HG03439 (cell line): ENCODE measurements at regions not wholly inside any gene's neighbourhood (a gene's known extent, or its start where the extent isn't known, plus 50 kb on each side); places are given as distances from the start of the nearest gene placed in this dataset.

ENCODE experiments used
- ATAC-seq: cut with Tn5 transposase; IDR thresholded peaks from one replicate; pipeline ENCODE4 v1.9.1; 2021; ENCODE audit warnings: mild to moderate bottlenecking, moderate library complexity; ENCODE audit not compliant: unreplicated experiment

DNA sequence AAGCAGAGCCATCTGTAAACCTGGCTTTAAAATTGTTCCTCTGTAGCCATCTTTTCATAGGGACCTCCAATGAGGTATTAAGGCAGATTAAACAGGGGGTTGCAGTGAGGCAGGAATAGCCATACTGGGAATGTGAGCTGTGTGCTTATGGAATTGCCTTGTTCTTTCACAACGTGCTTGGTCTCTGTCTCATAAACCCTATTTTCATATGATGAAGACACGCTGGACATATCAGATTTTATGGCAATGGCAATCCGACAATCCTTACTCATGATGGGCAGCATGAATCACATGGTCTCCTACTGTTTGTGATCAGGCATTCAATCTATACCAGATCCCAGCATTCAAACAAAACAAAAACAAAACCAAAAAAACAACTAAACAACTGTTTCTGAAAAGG lies 418.9 kb upstream of the NRP1 start:
- ATAC-seq = no peak

DNA sequence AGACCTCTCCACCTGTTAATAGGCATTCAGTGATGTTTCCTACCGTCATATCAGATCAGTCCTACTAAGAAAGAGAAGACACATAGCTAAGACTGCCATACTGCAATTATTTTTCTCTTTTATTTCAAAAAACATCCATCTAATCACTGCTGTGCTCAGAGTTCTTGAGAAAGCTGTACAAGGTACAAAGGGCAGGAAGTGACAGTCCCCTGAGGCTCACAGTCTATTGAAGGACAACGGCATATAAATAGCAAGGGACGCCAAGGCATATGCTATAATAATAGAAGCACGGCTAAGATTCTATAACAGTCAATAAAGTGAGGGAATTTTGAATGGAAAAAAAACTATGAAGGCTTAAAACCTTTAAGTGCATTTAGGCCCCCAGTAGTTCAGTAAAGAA lies 415.3 kb upstream of the NRP1 start:
- ATAC-seq = no peak

DNA sequence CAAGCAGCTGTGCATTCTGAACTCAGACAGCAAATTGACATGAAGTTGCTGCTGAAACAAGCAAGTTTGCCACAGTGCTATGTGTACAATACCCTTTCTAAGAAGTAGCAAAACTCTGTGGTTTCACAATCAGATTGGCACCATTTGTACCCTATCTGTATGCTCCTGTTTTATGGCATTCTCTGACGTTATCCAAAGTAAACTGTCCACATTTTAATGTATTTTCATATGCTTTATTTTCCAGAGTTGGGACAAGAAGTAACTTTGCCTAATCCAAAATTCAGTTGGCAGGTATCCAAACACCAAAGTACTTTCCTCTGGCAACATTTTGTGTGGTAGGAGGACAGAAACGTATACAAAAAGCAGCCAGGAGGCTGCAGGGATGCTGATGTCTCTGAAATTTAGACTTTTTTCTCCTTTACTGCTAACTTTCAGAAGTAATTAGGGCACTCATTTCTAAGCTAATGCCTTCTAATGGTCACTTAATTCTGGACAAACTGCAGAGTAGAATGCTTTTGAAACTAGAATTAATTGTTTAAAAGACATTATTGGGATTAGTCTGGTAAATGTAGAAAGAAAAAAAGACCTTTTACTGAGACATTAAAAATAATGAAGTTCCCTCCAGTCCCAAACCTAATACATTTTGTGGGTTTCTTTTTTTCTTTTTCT lies 414.7 kb upstream of the NRP1 start:
- ATAC-seq = no peak

DNA sequence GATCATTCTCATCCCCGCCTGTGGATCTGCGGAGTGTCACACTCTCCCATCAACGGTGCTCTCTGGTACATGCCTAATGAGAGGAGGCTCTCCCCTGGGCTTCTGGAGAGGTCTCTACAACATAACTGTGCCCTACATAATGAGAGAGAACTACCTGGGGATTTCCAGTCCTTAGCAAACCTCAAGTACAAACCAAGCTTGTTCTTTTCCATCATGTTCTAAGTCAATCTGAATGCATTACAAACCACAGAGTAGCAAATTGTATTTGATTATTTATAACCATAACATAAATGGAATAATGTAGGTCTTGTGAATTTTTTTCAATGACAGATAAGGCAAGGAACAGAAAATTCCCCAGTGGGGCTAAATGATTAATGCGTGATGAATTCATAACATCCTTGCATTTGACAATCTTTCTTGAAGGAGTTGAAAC lies 412.4 kb upstream of the NRP1 start:
- ATAC-seq = no peak

DNA sequence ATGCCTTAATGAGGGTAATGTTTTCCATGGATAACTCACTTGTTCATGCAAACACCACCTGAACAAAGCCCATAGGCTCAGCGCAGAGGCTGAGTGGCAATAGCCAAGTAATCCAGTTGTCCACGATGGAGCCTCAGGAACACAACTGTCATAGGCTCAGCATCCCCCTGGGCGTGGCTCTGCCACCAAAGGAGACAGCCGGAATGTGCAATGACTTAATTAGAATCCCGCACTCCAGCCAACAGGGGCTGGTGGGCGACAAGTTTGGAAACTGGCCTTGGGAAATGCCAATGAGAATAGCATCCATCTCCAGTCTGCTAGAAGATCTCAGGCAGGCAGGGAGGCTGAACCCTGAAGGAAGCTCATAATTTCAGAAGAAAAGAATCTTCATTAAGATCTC lies 411.7 kb upstream of the NRP1 start:
- ATAC-seq = no peak

DNA sequence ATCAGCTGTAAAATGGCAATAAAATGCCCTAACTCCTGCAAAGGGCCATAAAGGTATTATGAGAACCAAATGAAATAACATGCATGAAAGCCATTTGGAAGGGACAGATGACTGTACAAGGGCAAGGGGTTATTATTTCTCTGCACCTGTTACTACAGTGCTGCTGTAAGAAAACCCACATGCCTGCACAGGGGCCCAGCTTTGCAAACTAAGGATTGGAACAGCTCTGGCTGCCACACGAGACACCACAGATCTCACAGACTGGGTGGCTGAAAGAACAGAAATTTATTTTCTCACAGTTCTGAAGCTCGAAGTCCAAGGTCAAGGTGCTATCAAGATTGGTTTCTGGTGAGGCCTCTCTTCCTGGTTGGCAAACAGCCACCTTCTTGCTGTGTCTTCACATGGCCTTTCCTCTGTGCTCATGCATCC lies 409.0 kb upstream of the NRP1 start:
- ATAC-seq = no peak

DNA sequence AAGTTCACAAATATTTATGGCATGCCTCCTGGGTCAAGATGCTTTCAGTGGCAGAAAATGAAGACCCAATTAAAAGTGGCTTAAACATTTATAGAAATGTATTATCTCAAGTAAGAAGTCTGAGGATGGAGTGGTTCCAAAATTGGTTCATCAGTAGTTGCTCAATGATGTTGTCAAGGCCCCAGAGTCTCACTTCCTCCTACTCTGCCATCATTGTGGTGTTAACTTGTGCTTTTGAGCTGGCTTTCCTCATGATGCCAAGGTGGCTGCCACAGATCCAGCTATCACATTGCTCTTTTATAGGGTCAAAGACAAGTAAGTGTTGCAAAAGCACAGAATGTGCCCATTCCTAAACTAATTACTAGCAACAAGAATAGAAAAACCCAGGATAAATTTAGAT lies 404.6 kb upstream of the NRP1 start:
- ATAC-seq = no peak

DNA sequence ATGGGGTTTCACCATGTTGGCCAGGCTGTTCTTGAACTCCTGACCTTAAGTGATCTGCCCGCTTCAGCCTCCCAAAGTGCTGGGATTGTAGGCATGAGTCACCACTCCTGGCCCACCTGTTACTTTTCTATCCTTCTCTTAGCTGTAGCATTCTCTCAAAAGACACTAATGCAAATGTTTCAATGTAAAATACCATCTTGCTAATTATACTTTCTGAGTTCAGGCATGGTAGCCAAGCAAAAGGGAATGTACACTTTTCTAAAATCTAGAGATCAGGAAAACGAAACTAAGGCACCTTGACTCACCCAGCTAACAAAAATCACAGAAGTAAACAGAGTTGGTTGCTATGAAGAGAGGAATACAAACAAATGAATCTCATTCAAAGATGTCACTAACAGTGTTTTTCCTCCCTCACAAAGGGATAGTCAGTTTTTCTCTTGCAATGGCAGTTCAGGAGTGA lies 401.0 kb upstream of the NRP1 start:
- ATAC-seq = no peak

DNA sequence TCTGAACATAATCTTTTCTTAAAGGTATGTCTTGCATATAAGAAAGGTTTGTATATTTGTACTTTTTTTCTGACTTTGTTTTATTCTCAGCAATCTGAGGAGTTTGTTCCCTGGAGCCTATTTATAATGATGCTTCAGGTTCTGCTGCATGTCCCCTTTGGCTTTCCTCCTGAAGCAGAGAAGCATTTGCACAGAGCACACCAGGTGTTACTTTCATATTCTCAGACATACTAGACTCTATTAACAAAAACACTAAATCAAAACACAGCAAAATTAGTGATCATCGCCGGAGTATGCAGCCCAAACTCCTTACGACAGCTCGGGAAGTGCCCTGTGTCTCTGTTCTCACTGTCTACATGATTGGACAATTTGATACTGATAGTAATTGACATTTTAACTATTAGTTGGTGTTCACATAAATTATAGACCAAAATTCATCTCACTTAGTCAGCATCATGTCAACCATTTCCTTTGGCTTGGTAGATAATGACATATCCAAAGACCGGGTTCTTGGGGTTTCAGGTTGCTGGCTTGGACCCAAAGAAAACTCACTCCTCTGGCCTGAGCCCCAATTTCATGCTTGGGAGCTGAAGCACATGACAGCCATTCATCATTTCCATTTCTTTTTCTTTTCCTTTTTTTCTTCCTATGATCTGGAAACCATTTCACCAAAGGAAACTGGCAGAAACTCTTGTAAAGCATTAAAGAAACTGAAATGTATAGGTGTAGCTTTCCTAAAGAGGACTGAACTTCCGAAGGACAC lies 400.1 kb upstream of the NRP1 start:
- ATAC-seq = no peak

DNA sequence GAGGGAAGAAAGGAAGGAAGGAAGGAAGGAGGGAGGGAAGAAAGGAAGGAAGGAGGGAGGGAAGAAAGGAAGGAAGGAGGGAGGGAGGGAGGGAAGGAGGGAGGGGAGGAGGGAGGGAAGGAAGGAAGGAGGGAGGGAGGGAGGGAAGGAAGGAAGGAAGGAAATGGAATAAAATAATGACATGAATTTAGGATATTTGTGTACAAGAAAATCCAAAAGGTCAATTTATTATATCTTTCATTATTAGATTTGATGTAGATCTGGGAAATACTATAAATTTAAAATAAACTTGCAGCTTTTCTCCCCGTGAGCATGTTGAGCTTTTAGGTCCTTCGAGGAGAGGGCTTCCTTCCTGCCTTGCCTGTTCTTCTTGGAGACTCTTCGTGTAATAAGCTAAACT lies 398.6 kb upstream of the NRP1 start:
- no peak for ATAC-seq

DNA sequence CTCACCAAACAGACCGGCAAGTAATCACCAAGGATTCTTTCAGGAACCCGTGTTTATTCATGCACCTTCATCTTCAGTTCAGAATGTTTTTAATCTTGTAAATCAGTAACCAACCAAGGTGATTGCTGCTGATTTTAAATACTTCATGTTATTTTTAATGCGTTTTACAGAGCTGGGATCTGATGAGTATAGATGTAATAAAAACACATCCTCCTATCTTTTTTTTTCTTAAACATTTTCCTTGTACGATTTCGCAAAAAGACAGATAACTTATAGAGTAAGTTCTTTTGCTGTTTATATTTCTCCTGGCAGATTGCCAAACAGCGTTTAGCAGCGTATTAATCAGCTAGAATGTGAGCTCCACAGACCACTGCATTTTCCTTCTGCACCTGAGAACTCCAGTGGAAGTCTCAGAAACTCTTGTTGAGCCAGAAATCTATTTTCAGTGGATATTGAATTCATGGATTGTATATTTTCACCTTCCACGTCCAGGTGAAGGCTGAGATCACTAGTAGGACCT lies 397.8 kb upstream of the NRP1 start:
- ATAC-seq = no peak

DNA sequence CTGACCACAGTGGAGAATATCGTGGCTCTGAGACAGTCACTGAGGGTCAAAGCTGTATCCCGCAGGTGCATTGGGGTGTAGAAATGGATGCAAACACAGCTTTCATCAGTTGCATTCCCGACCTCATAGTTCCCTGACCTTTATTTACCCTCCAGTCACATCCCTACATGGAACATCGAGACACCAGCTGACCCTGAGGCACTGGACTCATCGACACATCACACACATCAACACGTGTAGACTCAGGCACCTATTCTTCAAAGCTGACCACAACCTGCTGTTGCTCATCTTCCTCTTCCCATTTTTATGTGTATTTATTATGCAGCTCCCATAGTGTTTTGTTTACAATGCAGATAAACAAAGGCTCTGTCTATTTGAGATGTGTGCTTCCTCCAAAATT lies 396.9 kb upstream of the NRP1 start:
- ATAC-seq = no peak

DNA sequence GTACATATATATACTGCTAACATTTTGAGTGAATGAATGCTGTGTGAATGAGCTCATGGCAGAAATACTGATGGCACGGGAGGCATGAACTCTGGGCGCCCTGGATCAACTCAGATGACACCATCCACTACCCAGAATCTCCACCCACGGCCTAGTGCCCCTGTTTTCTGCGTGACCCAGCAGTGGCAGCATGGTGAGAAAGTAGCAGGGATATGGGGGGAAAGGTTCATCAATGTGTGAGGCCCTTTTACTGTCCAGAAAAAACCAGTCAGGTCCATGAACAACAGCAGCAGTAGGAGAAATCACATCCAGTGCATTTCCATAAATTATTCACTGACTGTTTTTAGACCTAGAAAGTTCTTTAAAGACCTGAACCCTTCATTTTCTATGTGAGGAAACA lies 391.0 kb upstream of the NRP1 start:
- no peak for ATAC-seq

DNA sequence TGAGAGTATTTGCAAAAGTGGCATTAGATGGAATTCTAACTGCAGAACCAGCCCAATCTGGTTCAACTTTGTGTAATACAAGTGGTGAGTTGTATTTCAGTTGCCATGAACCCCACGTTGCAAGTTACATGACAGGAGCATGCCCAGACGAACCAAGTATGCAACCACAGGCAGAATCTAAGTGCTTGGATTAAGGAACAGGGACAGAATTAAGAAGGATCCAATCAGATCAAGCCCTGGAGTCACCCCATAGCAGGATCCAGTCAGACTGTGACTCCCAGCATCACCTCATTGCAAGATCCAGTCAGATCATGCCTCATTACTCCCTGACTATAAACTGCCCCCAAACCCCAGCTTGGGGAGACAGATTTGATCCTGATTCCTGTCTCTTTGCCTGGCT lies 388.7 kb upstream of the NRP1 start:
- no peak for ATAC-seq

DNA sequence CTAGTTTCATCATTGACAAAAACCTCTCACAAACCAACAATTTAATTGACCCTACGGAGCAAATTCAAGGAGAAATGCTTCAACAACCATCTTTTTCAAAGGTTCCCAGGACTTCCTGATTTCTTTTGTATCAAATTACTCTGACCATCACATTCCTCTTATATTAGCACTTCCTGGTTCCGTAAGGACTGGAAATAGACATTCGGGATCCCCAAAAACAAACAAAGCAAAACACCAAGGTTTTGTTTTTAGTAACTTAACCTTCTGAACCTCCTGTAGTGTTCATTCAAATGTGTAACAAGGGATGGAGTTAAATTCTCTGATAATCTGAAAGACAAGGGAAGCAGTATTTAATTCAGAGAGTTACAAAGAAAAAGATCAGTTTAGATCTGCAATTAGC lies 387.6 kb upstream of the NRP1 start:
- no peak for ATAC-seq

DNA sequence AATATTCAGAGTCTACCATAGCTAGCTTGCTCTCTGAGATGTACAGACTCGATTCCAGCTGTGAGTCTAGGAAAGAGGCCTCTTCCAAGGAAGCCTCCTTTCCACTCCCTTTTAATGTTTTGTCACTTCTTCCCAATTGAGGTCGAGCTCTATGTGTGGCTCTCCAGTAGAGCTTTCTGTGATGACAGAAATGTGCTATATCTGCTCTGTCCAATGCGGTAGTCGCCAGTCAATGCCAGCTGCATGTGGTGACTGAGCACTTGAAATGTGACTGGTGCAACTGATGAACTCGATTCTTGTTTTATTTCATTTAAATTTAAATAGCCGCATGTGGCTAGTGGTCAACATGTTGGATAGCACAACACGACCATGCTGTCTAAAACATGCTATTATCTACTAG lies 387.0 kb upstream of the NRP1 start:
- ATAC-seq = no peak

DNA sequence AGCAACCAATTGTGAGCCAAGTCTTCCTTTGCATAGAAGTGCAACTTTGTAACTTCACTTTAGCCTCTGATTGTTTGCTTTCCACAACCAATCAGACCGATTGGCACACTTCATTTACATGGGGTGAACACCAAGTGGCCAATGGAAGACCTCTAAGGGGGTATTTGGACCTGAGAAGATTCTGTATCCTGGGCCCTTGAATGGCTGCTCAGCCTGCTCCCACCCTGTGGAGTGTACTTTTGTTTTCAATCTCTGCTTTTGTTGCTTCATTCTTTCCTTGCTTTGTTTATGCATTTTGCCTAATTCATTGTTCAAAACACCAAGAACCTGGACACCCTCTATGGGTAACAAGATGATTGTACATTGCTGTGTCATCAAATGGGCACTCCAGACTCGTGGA lies 385.7 kb upstream of the NRP1 start:
- no peak for ATAC-seq

DNA sequence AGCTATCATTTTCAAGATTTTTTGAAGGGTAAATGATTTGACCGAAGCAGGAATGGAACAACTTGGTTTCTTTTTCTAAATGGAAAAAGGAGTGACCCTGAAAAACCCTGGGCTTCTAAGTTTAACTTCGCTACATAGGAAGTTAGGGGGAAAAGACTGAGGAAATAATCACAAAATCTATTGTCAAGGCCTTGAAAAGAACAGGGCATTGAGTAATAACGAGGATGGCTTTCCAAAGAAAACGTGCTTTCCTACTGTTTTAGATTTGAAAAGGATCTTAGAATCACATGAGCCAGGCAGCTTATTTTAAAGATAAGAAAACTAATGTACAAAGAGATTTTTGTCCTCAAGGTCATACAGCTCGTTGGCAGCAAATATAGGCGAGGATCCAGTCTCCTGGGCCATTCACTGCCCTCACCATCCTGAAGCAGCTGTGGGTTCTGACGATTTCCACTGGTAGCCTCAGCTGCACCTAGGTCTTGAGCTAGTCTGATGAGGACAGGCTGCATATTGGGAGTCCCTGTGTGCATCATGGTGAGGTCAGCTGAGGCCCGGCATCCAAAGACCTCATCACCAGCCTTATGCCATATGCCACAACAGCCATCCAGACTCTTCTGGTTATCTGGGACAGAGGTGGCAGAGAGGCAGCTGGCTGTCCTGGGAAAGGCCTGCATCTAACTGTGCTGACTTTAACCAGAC lies 384.7 kb upstream of the NRP1 start:
- no peak for ATAC-seq

DNA sequence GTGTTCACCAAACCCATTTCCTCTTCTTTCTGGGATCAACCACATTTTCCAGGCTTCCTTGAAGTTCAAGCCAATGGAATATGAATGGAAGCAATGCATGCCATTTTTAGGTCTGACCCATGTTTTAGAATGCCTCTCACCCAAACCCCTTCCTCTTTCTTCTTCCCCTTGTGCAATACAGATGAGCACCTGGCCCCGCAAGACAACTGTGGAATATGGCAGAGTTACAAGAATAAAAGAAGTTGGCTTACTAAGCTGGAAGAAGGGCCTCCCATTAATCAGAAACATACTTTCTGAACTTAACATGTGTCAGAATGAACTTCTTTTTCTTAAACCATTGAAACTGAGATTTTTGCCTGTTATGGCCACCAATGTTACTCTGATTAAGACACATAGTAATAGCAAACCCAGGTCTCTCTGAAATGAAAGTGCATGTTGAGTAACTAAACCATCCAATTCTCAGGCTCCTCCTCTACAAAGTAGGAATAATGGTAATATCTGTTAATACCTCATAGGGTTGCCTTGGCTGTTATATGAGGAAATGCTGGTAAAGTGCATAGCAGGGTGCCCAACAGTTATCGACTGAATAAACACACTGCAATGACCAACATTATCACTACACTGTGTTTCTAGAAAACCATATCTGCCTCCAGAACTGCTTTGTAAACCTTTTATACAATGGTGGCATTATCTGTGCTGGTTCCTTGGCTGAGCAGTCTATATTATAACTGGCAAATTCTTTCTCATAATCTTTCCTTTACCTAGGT lies 382.2 kb upstream of the NRP1 start:
- no peak for ATAC-seq

DNA sequence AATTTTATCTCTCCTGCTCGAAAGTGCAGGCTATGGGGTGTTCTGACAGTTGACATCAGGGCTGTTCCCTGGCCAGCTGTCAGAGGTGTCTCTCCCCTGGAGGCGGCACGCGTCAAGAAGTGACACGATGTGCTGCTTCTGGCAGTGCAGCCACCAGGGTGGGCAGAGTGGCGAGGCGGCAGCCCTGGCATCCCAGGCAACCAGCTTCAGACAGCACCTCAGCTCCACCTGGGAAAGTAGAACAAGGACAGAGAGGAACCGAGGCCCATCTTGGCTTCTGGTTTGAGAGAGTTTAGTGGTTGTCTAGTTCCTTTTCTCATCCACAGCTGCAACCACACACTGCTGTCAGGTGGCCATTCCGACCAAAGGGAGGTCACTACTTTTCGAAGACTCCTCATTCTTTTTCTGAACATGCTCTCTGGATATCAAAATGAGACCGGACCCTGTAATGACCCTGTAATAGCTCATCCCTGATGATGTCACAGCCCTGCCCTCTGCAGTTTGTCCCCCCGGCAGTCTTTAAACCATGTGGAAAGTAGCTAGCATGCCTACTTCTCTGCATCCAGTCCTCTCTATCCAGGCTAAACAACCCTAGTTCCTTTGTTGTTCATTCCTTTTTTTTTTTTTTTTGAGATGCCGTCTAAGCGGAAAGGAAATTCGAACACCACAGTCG lies 381.0 kb upstream of the NRP1 start:
- ATAC-seq = no peak

DNA sequence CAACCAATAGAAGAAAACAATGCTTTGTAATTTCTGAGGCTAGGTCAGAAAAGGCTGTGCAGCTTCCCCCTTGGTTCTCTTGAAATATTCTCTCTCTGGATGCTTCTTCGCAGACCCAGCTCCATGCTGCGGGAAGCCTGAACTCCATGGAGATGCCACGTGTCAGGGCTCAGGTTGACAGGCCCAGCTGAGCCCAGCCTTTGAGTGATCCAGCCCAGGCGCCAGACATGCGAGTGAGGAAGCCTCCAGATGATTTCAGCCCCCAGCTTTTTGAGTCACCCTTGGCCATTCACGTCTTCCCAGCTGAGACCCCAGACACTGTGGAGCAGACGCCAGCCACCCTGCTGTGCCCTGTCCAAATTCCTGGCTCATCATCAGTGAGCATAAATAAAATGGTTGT lies 378.4 kb upstream of the NRP1 start:
- ATAC-seq = no peak
